ENCODE measurements at regions not wholly inside any gene's neighbourhood (a gene's known extent, or its start where the extent isn't known, plus 50 kb on each side); places are given as distances from the start of the nearest gene placed in this dataset.

GRCh38 chr10:8790390-8790789 is 735.9 kb downstream of the GATA3 start:
- no peak for TF ChIP-seq CTCF (IDR thresholded peaks at IDR 0.05; ENCODE audit: extremely low read depth in 1 of 2, insufficient read depth in 1 of 2, low read depth in 1 of 2, low read length in 2 of 2)
- no peak for TF ChIP-seq POLR2A (IDR thresholded peaks at IDR 0.05; ENCODE audit: low read depth, low read length)
- no peak for TF ChIP-seq FOS (IDR thresholded peaks at IDR 0.05; ENCODE audit: borderline replicate concordance, insufficient read depth, low read length)
- no peak for TF ChIP-seq POLR2AphosphoS5 (IDR thresholded peaks at IDR 0.05; ENCODE audit: insufficient read depth, low read depth, low read length)
- no peak for TF ChIP-seq EZH2 (IDR thresholded peaks at IDR 0.05; ENCODE audit: borderline replicate concordance, low read depth, low read length, severe bottlenecking)
- TF ChIP-seq MAX (IDR thresholded peaks at IDR 0.05; ENCODE audit: insufficient read depth, insufficient read length), result no peak

Measured in endothelial cell of umbilical vein (primary cell).